ENCODE measurements at regions not wholly inside any gene's neighbourhood (a gene's known extent, or its start where the extent isn't known, plus 50 kb on each side); places are given as distances from the start of the nearest gene placed in this dataset.

GRCh38 chr18:66999003-66999402, 395.1 kb upstream of the CDH19 start:
- Histone ChIP-seq H3K36me3 (ENCODE audit: control insufficient read depth in 2 of 2, insufficient read depth in 2 of 2, low read length in 1 of 2) (no peaks in the 10 kb centered on the region), H3K27me3 (ENCODE audit: control insufficient read depth in 1 of 2, insufficient read depth in 2 of 2, low read length in 2 of 2) (no peaks in the 10 kb centered on the region), H3K9me3 (ENCODE audit: control insufficient read depth in 2 of 2, insufficient read depth in 1 of 2, low read depth in 1 of 2, low read length in 1 of 2) (peaks cover 0 to 2% of the 10 kb centered on the region in 2 donors), H3K4me1 (ENCODE audit: control insufficient read depth in 2 of 2, insufficient read depth in 2 of 2, low read length in 1 of 2) (no peaks in the 10 kb centered on the region), H3K27ac (ENCODE audit: low read depth in 2 of 2, low read length in 1 of 2) (no peak overlapping the region), H3K4me3 (ENCODE audit: low read depth in 1 of 2, low read length in 2 of 2) (no peak overlapping the region)

DNA sequence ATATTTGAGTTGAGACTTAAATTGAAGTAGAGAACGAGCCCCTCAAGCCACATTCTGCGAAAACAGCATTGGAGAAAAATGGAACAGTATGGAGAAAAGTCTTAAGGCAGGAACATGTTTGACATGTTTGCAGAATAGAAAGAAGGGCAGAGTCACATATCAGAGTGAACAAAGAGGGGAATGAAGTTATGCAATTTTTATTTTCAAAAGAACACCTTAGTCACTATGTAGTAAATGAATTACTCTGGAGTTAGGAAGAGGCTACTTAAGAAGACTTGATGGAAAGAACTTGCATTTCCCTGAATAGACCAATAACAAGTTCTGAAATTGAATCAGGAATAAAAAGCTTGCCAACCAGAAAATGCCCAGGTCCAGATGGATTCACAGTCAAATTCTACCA, 391.4 kb upstream of the CDH19 start:
- WGBS, 2 donors = 83 to 84% methylated on average over 2 of the region's 2 CpGs
- Histone ChIP-seq H3K4me1 (ENCODE audit: control insufficient read depth in 2 of 2, insufficient read depth in 2 of 2, low read length in 1 of 2) (no peaks in the 10 kb centered on the region), H3K27me3 (ENCODE audit: control insufficient read depth in 1 of 2, insufficient read depth in 2 of 2, low read length in 2 of 2) (no peaks in the 10 kb centered on the region), H3K36me3 (ENCODE audit: control insufficient read depth in 2 of 2, insufficient read depth in 2 of 2, low read length in 1 of 2) (no peaks in the 10 kb centered on the region), H3K4me3 (ENCODE audit: low read depth in 1 of 2, low read length in 2 of 2) (no peak overlapping the region), H3K9me3 (ENCODE audit: control insufficient read depth in 2 of 2, insufficient read depth in 1 of 2, low read depth in 1 of 2, low read length in 1 of 2) (no peaks in the 10 kb centered on the region), H3K27ac (ENCODE audit: low read depth in 2 of 2, low read length in 1 of 2) (no peak overlapping the region)

DNA sequence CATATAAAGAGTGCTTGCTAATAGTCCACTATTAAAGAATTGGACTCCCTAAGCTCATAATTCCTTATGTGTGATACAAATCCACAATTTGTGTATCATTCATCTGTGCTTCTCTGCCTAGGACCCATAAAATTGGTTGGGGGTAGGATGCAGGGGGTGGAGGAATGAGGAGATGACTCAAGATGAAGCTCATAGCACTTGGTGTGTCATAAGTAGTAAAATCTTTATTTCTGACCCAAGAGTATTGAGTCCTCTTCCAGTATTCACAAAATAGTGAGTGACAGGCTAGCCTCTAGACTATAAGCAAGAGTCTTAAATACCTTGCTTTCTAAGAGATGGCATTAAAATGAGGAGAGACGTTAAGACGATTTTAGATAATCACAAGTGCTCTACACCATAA, 390.9 kb upstream of the CDH19 start:
- H3K36me3 ChIP-seq (ENCODE audit: control insufficient read depth in 2 of 2, insufficient read depth in 2 of 2, low read length in 1 of 2) = no peaks in the 10 kb centered on the region
- H3K4me1 ChIP-seq (ENCODE audit: control insufficient read depth in 2 of 2, insufficient read depth in 2 of 2, low read length in 1 of 2) = no peaks in the 10 kb centered on the region
- WGBS, 2 donors = 84 to 92% methylated on average over 2 of the region's 2 CpGs
- no peaks in the 10 kb centered on the region for H3K9me3 ChIP-seq (ENCODE audit: control insufficient read depth in 2 of 2, insufficient read depth in 1 of 2, low read depth in 1 of 2, low read length in 1 of 2)
- no peaks in the 10 kb centered on the region for H3K27me3 ChIP-seq (ENCODE audit: control insufficient read depth in 1 of 2, insufficient read depth in 2 of 2, low read length in 2 of 2)
- no peak overlapping the region for H3K4me3 ChIP-seq (ENCODE audit: low read depth in 1 of 2, low read length in 2 of 2)
- H3K27ac ChIP-seq (ENCODE audit: low read depth in 2 of 2, low read length in 1 of 2) = no peak overlapping the region

- H3K36me3 ChIP-seq (ENCODE audit: control insufficient read depth in 2 of 2, insufficient read depth in 2 of 2, low read length in 1 of 2) = no peaks in the 10 kb centered on the region
- no peaks in the 10 kb centered on the region for H3K4me1 ChIP-seq (ENCODE audit: control insufficient read depth in 2 of 2, insufficient read depth in 2 of 2, low read length in 1 of 2)
- H3K27me3 ChIP-seq (ENCODE audit: control insufficient read depth in 1 of 2, insufficient read depth in 2 of 2, low read length in 2 of 2) = no peaks in the 10 kb centered on the region
- H3K4me3 ChIP-seq (ENCODE audit: low read depth in 1 of 2, low read length in 2 of 2) = no peak overlapping the region
- H3K27ac ChIP-seq (ENCODE audit: low read depth in 2 of 2, low read length in 1 of 2) = no peak overlapping the region
- H3K9me3 ChIP-seq (ENCODE audit: control insufficient read depth in 2 of 2, insufficient read depth in 1 of 2, low read depth in 1 of 2, low read length in 1 of 2) = no peaks in the 10 kb centered on the region
Observed at GRCh38 chr18:66993492-66993891, 389.6 kb upstream of the CDH19 start.

DNA sequence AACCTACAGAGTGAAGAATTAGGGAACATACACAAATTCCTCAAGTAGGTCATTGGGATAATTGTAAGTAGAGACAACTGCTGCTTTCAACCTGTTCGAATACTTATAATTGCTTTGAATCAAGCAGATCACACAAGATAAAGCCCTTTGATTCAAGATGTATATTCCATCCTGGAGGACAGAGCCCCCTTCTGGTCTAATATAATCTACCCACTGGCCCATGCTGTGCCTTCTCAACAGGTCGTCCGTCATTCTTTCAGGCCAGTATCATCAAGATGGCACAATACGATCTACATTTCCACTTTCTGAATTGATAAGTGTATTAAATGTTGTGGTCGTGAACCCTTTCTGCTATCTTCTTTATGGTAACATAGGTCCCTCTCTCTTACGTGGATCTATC, 387.0 kb upstream of the CDH19 start:
- Histone ChIP-seq H3K4me1 (ENCODE audit: control insufficient read depth in 2 of 2, insufficient read depth in 2 of 2, low read length in 1 of 2) (no peaks in the 10 kb centered on the region), H3K36me3 (ENCODE audit: control insufficient read depth in 2 of 2, insufficient read depth in 2 of 2, low read length in 1 of 2) (no peaks in the 10 kb centered on the region), H3K27ac (ENCODE audit: low read depth in 2 of 2, low read length in 1 of 2) (no peak overlapping the region), H3K4me3 (ENCODE audit: low read depth in 1 of 2, low read length in 2 of 2) (no peak overlapping the region), H3K27me3 (ENCODE audit: control insufficient read depth in 1 of 2, insufficient read depth in 2 of 2, low read length in 2 of 2) (no peaks in the 10 kb centered on the region), H3K9me3 (ENCODE audit: control insufficient read depth in 2 of 2, insufficient read depth in 1 of 2, low read depth in 1 of 2, low read length in 1 of 2) (no peaks in the 10 kb centered on the region)
- WGBS, 2 donors = 92 to 94% methylated on average over 6 of the region's 6 CpGs

DNA sequence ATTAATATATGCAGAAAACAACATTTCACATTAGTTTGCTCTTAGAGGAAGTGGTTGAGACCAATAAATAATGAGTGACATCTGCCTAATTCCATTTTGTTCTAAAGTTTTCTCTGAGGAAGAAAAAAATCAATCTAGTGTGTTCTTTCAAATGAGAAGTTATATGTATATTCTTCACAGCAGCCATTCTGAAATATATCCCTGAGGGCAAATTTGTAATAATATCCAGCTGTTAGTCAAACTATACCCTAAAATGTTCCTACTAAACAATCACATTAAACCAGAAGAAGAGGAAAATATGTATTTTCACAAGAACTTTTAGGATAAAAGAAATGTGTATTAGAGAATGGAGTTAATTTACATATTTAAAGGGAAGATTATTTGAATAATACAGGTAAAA, 375.1 kb upstream of the CDH19 start:
- Histone ChIP-seq H3K4me3 (ENCODE audit: low read depth in 1 of 2, low read length in 2 of 2) (no peak overlapping the region), H3K27me3 (ENCODE audit: control insufficient read depth in 1 of 2, insufficient read depth in 2 of 2, low read length in 2 of 2) (no peaks in the 10 kb centered on the region), H3K27ac (ENCODE audit: low read depth in 2 of 2, low read length in 1 of 2) (no peak overlapping the region), H3K4me1 (ENCODE audit: control insufficient read depth in 2 of 2, insufficient read depth in 2 of 2, low read length in 1 of 2) (no peaks in the 10 kb centered on the region), H3K9me3 (ENCODE audit: control insufficient read depth in 2 of 2, insufficient read depth in 1 of 2, low read depth in 1 of 2, low read length in 1 of 2) (no peaks in the 10 kb centered on the region), H3K36me3 (ENCODE audit: control insufficient read depth in 2 of 2, insufficient read depth in 2 of 2, low read length in 1 of 2) (no peaks in the 10 kb centered on the region)

DNA sequence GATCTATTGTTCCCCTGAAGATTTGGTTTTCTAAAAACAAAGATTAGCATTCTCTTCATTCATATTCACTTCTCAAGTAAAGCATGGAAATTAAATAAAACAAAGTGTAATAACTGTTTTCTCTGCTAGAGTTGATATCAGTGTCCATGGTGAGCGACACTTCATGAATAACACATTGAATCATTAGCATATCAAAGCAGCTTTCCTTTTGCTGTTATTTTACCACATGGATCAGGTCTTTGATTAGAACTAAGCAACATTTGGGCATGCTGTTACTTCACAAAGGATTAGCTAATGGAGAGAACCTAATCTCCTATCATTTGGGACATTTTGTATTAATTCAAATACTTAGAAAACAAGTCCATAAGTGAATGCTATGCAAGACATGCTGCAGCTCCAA, 368.8 kb upstream of the CDH19 start:
- no peaks in the 10 kb centered on the region for H3K4me1 ChIP-seq (ENCODE audit: control insufficient read depth in 2 of 2, insufficient read depth in 2 of 2, low read length in 1 of 2)
- no peaks in the 10 kb centered on the region for H3K27me3 ChIP-seq (ENCODE audit: control insufficient read depth in 1 of 2, insufficient read depth in 2 of 2, low read length in 2 of 2)
- no peaks in the 10 kb centered on the region for H3K9me3 ChIP-seq (ENCODE audit: control insufficient read depth in 2 of 2, insufficient read depth in 1 of 2, low read depth in 1 of 2, low read length in 1 of 2)
- no peak overlapping the region for H3K4me3 ChIP-seq (ENCODE audit: low read depth in 1 of 2, low read length in 2 of 2)
- no peak overlapping the region for H3K27ac ChIP-seq (ENCODE audit: low read depth in 2 of 2, low read length in 1 of 2)
- 28 to 57% methylated on average over 1 of the region's 1 CpG for WGBS, 2 donors
- H3K36me3 ChIP-seq (ENCODE audit: control insufficient read depth in 2 of 2, insufficient read depth in 2 of 2, low read length in 1 of 2) = no peaks in the 10 kb centered on the region

DNA sequence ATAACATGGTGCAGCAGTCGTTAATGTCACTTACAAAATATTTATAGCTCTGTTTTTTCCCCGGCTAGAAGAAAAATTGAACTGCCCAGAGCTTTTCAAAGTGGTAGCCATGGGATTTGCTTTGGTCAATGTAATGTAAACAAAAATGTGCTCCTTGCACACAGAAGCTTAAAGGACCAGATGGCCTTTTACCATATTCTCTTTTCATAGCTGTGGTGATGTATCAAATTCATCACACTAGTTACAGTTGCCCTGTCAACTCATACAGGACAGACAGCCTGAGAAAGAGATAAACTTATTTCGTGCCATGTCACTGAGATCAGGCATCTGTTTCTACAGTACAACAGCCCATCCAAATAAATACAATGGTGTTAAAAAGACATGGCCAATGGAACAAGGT, 368.1 kb upstream of the CDH19 start:
- no peaks in the 10 kb centered on the region for H3K27me3 ChIP-seq (ENCODE audit: control insufficient read depth in 1 of 2, insufficient read depth in 2 of 2, low read length in 2 of 2)
- no peak overlapping the region for H3K4me3 ChIP-seq (ENCODE audit: low read depth in 1 of 2, low read length in 2 of 2)
- no peaks in the 10 kb centered on the region for H3K36me3 ChIP-seq (ENCODE audit: control insufficient read depth in 2 of 2, insufficient read depth in 2 of 2, low read length in 1 of 2)
- 26 to 30% methylated on average over 3 of the region's 3 CpGs for WGBS, 2 donors
- no peaks in the 10 kb centered on the region for H3K9me3 ChIP-seq (ENCODE audit: control insufficient read depth in 2 of 2, insufficient read depth in 1 of 2, low read depth in 1 of 2, low read length in 1 of 2)
- H3K27ac ChIP-seq (ENCODE audit: low read depth in 2 of 2, low read length in 1 of 2) = no peak overlapping the region
- no peaks in the 10 kb centered on the region for H3K4me1 ChIP-seq (ENCODE audit: control insufficient read depth in 2 of 2, insufficient read depth in 2 of 2, low read length in 1 of 2)

- Histone ChIP-seq H3K27me3 (ENCODE audit: control insufficient read depth in 1 of 2, insufficient read depth in 2 of 2, low read length in 2 of 2) (no peaks in the 10 kb centered on the region), H3K27ac (ENCODE audit: low read depth in 2 of 2, low read length in 1 of 2) (no peak overlapping the region), H3K4me1 (ENCODE audit: control insufficient read depth in 2 of 2, insufficient read depth in 2 of 2, low read length in 1 of 2) (no peaks in the 10 kb centered on the region), H3K36me3 (ENCODE audit: control insufficient read depth in 2 of 2, insufficient read depth in 2 of 2, low read length in 1 of 2) (no peaks in the 10 kb centered on the region), H3K4me3 (ENCODE audit: low read depth in 1 of 2, low read length in 2 of 2) (no peak overlapping the region), H3K9me3 (ENCODE audit: control insufficient read depth in 2 of 2, insufficient read depth in 1 of 2, low read depth in 1 of 2, low read length in 1 of 2) (no peaks in the 10 kb centered on the region)
- WGBS, 2 donors = 90 to 92% methylated on average over 7 of the region's 7 CpGs
Observed at GRCh38 chr18:66966171-66966570, 362.3 kb upstream of the CDH19 start.

GRCh38 chr18:66958309-66958708, 354.4 kb upstream of the CDH19 start:
- H3K4me3 ChIP-seq (ENCODE audit: low read depth in 1 of 2, low read length in 2 of 2) = no peak overlapping the region
- no peaks in the 10 kb centered on the region for H3K4me1 ChIP-seq (ENCODE audit: control insufficient read depth in 2 of 2, insufficient read depth in 2 of 2, low read length in 1 of 2)
- no peak overlapping the region for H3K27ac ChIP-seq (ENCODE audit: low read depth in 2 of 2, low read length in 1 of 2)
- WGBS, 2 donors = 63 to 72% methylated on average over 2 of the region's 2 CpGs
- no peaks in the 10 kb centered on the region for H3K36me3 ChIP-seq (ENCODE audit: control insufficient read depth in 2 of 2, insufficient read depth in 2 of 2, low read length in 1 of 2)
- no peaks in the 10 kb centered on the region for H3K27me3 ChIP-seq (ENCODE audit: control insufficient read depth in 1 of 2, insufficient read depth in 2 of 2, low read length in 2 of 2)
- no peaks in the 10 kb centered on the region for H3K9me3 ChIP-seq (ENCODE audit: control insufficient read depth in 2 of 2, insufficient read depth in 1 of 2, low read depth in 1 of 2, low read length in 1 of 2)

Data from esophagus (tissue), 2 donors.